IPS DF 19.7 (cell line): ENCODE measurements at regions not wholly inside any gene's neighbourhood (a gene's known extent, or its start where the extent isn't known, plus 50 kb on each side); places are given as distances from the start of the nearest gene placed in this dataset.

Source experiments
- DNase-seq: peaks from one replicate; pipeline ENCODE4 v3.0.0-alpha.2; 2013; ENCODE audit warnings: low read depth, low spot score

DNA sequence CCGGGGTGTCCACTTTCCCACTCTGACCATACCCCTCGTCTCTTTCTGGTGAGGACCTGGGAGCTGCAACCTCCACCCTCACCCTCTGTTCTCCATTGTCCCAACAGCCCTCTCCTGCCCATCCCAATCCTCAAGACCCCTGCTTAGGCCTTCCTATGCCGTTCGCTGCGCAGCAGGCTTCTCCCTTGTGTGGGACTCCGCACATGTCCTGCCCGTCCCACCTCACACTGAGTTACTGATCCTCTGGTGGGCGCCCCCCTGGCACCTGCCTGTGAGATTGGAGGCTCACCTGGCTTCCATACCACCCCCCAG is 119.5 kb upstream of the SNTG2 start:
- no peak for DNase-seq

DNA sequence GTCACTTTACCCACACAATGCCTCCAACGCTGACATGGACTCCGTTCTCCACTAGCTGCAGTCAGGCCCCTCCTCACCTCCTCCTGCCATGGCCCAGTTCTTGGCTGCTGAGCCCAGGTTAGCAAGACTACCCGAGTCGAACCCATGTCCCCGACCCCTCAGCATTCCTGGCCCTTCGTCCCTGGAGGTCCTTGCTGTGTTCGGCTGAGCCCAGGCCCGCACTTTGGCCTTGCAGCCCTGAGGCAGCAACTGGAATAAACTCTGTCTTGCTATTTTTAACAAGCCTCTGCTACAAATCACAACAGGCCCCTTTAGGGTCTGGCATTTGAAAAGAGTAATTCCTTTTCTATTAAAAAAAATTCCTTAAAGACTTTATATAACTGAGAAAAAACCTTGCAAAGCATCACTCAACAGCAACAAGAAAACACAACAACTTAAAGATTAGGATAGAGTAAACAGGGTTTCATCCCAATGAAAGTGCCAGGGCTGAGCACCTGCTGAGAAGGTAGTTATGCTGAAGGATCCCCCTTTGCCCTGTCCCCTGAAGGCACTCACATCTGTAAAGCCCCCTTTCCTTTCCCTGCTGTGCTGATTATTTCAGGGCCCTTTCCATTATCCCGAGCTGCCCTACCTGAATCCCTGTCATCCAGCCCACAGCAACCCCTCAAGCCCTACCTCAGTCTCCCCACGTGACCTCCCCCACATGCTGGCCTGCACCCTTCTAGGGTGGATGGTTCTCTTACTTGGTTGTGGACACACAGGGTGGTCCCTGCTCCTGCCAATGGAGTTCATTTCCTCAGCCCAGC is 120.0 kb upstream of the SNTG2 start:
- no peak for DNase-seq

- no peak for DNase-seq
Observed at GRCh38 chr2:829047-829446, 121.6 kb upstream of the SNTG2 start.

- no peak for DNase-seq
Observed at GRCh38 chr2:824954-825353, 125.7 kb upstream of the SNTG2 start.

- DNase-seq = no peak
Observed at GRCh38 chr2:824524-824923, 126.1 kb upstream of the SNTG2 start.

- no peak for DNase-seq
Observed at GRCh38 chr2:821546-821945, 129.1 kb upstream of the SNTG2 start.

GRCh38 chr2:819601-820000 is 131.0 kb upstream of the SNTG2 start:
- no peak for DNase-seq

DNA sequence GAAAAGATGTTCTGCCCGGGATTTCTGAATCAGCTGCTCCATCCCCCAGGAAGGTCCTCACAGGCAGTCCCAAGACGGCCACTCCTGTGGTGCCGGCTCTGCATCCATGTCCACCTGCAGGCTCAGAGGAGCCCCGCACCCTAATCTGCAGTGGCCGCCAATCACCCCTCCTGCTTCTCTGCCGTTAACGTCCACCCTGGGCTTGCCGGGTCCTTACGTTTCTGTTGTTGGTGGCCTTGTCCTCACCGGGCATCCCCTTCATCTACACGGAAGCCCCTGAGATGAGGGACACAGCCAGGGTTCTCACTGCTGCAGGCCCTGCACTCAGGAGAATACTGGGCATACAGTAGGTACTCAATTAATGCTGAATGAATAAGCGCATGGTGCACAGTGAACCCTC is 131.5 kb upstream of the SNTG2 start:
- no peak for DNase-seq

DNA sequence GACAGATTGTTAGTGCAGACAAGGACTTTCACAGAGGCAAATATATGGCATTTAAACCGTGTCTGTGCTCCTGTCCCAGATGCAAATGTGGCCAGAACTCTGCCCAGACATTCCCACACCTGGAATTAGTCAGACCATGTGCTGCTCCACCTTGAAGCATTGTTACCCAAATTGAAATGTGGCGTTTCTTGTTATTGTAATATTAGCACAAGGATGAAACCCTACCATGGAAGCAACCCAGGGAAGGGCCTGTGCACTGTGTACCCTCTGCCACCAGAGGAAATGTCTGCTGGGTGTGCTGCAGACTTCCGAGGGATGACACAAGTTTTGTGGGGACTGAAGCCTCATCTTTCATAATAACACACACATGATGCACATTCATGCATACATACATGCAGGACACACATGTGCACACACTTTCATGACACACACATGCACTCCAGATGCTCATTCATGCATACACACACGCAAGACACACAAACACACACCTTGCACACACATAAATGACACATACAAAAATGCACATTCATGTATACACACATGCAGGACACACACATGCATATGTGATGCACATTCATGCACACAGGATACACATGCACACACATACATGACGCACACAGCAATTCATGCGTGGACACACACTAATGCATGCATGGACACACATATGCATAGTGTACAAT is 133.2 kb upstream of the SNTG2 start:
- DNase-seq = no peak

DNA sequence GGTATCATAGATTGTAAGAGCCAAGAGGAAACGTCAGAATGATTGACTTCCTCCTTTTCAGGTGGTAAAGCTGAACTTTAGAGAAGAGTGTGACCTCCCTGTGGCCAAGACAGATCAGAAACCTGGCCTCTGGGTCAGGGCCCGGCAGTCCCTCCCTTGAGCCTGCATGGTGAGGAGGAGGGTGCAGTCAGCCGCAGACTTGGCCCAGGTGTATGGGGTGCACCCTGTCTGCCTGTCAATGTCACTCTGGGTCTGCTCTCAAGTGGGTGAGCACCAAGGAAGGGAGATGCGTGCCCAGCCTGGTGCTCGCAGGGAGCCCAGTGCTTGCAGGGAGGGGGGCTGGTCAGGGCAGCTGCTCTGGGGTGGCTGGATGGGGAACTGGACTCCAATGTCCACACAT is 134.4 kb upstream of the SNTG2 start:
- no peak for DNase-seq

DNA sequence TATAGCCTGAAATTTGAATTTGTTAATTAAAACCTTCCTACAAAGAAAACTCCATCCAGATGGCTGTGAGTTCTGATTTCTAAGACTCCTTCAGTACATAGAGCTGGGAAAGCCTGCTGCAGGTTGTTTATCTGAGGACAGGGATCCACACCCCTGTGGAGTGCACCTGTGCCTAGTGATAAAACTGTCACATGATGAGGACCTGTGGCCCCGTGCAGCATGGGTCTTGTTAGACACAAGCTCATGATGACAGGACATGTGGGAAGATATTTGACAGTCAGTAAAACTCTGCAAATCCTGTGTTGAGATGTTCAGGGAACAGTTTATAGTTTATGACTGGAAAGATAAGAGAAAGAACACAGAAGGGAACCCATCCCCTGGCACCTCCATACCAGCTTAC is 133.2 kb upstream of the TMEM18 start:
- no peak for DNase-seq

DNA sequence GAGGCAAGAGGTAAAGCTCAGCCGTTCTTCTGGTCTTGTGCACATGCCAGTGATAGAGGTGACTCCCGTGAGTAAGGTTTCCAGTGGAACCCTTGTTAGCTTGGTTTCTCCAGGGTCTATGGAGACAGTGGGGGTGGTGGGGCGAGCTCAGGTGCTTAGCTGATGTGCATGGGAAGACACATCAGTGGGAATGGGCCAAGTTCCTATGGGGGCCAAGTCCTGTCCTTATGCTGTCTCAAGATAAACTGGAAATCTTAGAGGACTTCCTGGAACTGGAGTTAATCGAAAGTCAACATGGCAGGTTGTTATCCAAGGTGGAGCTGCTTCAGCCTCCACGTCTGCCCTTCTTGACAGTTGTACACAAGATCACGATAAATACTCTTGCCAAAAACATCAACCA is 130.1 kb upstream of the TMEM18 start:
- DNase-seq = no peak

DNA sequence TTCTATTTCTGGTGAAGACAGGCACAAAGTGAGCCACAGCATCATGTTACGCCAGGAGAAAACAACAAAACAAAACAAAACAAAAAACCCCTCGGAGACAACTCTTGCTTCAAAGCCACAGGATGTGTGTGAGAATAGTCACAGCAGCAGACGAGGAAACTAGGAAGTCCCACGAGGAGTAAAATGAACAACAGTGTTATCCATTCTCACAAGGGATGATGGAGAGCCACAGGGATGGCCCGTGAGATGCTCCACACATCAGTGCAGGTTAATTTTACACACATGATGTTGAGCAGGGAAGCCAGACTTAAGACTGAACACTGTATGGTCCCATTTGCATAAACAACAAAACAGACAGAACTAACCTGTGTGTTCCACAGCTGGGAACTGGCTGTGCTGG is 128.5 kb upstream of the TMEM18 start:
- DNase-seq = no peak

- DNase-seq = no peak
Observed at GRCh38 chr2:797993-798392, 120.8 kb upstream of the TMEM18 start.

GRCh38 chr2:797556-797955 is 120.3 kb upstream of the TMEM18 start:
- DNase-seq = no peak

GRCh38 chr2:796141-796985 is 119.2 kb upstream of the TMEM18 start:
- no peak for DNase-seq

DNA sequence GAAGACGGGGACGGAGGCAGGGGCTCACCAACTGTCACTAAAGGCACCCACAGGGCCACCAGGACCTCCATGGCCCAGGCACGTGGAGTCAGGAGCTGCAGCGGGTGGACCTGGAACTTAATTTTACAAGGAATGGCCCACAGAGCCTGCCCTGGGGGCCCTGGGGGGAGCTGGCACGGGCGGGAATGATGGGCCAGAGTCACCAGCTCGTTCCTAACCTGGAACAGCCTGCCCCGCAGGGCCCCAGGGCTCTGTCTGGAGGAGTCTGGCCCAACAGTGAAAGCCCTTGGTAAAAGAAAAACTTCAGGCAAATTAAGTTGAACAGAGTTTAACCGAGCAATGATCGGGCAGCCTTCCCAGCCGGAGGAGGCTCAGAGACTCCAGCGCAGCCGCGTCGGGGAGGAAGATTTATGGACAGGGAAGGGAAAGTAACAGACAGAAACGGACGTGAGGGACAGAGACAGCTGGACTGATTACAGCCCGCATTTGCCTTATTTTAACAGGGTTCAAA is 118.4 kb upstream of the TMEM18 start:
- no peak for DNase-seq

DNA sequence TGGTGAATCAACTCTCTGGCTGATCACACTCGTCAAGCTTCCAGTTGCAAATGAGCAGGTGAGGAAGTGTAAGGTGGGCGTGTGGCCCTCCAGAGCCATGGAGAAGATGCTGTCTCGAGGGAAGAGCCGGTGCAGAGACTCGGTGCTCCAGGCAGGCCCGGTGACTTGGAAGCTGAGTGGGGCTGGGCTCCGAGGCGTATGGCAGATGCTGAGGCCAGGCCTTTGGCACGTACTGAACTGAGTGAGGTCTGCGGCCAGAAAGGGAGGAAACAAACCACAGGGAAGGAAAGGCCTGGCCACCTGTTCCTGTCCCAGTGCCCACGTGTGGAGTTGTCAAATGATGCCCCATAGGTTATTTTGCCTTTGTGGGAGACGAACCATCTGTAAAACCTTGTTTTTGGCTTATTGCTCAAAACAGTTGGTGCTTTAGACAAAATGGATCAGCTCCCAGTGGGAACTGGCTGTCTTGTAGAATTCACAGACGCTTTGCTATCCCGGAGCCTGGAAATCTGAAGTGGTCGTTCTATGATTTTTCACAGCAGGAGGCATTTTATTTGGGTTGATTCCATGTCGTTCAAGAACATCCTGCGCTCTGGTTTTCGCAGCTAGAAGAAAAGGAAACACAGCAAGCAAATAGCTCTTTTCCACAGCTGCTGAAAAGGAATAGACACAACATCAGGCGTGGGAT is 117.5 kb upstream of the TMEM18 start:
- no peak for DNase-seq

DNA sequence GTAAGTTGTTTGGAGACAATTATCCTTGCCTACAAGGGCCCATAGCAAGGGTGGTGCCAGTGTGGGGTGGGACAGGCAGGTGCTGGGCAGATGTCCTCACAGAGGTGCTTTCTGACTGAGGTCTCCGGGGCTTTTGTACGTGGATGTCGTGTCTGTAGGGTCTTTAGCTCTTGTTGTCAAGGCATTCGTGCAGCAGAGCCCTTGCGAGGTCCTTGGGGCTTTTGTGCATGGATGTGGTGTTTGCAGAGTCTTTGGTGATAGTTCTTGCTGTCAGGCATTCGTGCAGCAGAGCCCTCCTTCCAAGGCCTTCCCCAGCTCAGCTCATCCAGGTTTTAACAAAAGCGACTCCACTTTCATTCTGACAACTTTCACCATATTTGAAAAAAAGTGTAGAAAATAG is 116.0 kb upstream of the TMEM18 start:
- DNase-seq = no peak

DNA sequence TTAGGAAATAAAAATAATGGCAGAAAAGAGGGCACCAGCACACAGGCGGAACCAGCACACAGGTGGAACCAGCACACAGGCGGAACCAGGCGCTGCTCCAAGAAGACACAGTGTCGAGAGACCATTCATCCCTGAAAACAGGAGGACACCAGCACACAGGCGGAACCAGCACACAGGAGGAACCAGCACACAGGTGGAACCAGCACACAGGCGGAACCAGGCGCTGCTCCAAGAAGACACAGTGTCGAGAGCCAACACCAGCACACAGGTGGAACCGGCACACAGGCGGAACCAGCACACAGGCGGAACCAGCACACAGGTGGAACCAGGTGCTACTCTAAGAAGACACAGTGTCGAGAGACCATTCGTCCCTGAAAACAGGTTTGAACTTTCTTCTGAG is 115.5 kb upstream of the TMEM18 start:
- no peak for DNase-seq

DNA sequence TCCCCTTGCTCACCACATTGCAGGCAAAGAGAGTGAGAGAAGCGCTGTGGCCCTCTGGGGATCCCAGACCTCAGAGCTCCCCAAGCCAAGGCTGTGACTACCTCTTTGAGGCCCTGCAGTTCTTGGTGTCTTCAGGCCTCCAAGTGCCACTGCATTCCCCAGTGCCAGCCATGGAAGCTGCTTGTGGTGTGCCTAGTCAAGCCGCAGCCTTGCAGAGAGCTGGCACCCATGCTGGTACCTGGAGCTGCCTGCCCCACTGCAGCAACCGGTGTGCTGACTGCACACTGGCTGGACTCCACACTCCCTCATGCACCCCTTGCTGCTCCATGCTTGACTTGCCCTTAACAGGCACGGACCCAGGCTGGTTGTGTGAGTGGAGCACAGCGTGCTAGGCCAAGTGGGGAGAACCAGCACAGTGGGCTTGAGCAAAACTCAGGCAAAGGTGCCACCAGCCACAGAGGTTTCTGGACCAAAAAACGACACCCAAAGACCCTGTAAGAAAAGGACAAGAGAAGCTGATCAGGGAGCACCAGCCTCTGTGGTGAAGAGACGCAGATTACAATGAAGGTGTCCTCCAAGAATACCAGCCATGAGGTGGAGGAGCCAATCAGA is 113.5 kb upstream of the TMEM18 start:
- DNase-seq = no peak
